GM13976 (cell line): ENCODE measurements at regions not wholly inside any gene's neighbourhood (a gene's known extent, or its start where the extent isn't known, plus 50 kb on each side); places are given as distances from the start of the nearest gene placed in this dataset.

Source experiments
- DNase-seq: peaks from one replicate; pipeline ENCODE4 v3.0.0; 2012; ENCODE audit warnings: low spot score
- in situ Hi-C: fragments of 300-500 bp; cut with MboI; formaldehyde crosslinking; loops from one replicate; pipeline ENCODE4 v1.12.0; 2022; ENCODE audit warnings: low sequenced_read_pairs, mixed read lengths, inconsistent platforms; ENCODE audit not compliant: unreplicated experiment
- TF ChIP-seq, protein P1 (sequence below): IDR thresholded peaks from 2 replicates; pipeline ENCODE4 v1.5.1; 2012; ENCODE audit warnings: borderline replicate concordance, mild to moderate bottlenecking; ENCODE audit not compliant: insufficient read depth; ENCODE audit errors: extremely low read depth, missing control alignments, control extremely low read depth

DNA sequence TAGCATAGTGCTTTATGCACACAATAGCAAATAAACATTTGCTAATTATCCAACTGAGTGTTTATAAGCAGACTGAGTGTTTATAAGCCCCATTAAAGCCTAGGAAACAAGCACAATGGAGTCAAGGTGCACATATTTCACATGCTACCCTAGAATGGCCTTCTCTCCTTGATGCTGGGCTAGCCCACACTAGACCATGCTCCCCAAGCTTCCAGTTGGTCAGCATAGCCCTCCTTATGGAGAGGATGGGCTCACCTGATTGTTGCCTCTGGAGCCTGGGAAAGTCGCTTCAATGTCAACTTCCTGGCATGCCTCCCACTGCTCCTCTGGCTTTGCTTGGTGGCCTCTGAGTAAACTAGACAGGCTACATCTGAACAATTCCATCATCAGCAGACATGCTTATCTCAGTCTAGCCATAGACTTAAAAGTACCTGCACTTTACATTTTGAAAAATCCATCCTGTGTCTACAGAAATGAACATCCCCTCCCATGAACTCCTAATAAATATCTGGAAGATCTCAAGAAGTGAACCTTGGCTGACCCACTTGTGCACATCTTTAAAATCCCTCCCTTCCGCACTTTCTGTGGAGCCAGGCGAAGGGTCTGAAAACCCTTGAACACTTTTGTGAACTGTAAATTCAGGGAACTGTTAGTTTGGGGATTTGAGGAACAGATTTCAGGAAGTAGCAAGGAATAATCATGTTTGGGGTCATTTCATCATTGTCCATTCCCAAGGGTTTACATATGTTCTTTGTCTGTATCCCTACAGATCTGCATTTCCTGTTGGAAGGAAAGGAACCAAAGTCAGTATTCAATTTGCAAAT, 486.6 kb downstream of the ARHGEF28 start:
- in situ Hi-C loops = no loop called here
- DNase-seq = no peak
- TF ChIP-seq, protein P1, sequence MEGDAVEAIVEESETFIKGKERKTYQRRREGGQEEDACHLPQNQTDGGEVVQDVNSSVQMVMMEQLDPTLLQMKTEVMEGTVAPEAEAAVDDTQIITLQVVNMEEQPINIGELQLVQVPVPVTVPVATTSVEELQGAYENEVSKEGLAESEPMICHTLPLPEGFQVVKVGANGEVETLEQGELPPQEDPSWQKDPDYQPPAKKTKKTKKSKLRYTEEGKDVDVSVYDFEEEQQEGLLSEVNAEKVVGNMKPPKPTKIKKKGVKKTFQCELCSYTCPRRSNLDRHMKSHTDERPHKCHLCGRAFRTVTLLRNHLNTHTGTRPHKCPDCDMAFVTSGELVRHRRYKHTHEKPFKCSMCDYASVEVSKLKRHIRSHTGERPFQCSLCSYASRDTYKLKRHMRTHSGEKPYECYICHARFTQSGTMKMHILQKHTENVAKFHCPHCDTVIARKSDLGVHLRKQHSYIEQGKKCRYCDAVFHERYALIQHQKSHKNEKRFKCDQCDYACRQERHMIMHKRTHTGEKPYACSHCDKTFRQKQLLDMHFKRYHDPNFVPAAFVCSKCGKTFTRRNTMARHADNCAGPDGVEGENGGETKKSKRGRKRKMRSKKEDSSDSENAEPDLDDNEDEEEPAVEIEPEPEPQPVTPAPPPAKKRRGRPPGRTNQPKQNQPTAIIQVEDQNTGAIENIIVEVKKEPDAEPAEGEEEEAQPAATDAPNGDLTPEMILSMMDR = no peak

DNA sequence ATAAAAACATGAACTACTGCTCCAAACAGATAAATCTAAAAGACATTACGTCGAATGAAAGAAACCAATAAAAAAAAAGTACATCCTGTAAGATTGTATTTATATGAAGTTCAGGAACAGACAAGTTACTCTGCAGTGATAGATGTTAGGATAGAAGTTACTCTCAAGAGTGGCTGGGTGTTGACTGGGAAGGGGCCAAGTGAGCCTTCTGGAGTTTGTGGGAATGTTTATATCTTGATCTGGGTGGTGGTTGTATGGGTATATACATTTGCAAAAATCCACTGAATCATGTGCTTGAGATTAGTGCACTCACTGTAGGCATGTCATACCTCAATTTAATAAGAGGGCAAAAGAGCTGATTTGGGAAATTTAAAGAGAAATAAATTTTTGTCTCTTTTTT, 485.8 kb downstream of the ARHGEF28 start:
- in situ Hi-C loops = no loop called here
- TF ChIP-seq, protein P1 = no peak
- DNase-seq = no peak

GRCh38 chr5:74109344-74109743, 483.3 kb downstream of the ARHGEF28 start:
- TF ChIP-seq, protein P1 = no peak
- no peak for DNase-seq
- in situ Hi-C loops = no loop called here

- in situ Hi-C loops = no loop called here
- no peak for DNase-seq
- TF ChIP-seq, protein P1 = no peak
These were observed 481.9 kb downstream of the ARHGEF28 start for GRCh38 chr5:74107899-74108298.

DNA sequence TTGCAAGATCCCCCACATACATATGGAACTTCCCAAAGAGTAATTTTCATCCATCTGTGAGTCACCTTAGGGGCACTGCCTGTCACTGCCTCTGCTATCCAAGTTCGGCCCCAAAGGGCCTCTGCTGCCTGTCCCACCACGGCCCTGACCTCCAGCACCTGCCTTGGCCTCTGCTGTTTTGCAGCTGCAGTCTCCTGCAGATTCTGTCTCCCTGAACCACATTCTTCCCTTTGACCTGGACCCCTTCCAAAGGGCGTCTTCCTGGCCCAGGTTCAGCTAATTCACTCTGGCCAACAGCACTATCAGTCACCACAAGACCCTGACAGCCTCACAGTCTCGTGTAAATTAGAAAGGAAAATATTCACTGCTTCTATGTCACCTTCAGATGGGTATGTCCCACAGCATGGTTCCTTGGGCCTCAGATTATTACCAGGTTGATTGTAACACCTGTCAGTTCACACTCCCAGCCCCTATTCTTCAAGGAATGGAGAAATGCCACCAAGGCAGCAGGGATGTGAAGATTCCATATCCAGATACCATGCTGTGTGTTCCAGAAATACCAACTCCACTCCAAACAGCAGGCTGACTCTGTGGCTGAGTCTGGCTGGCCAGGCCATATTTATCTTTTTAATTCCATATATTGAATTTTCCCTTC, 479.3 kb downstream of the ARHGEF28 start:
- TF ChIP-seq, protein P1 = no peak
- in situ Hi-C loops = no loop called here
- DNase-seq = no peak

- DNase-seq = no peak
- TF ChIP-seq, protein P1 = no peak
- in situ Hi-C loops = no loop called here
These were observed 477.4 kb downstream of the ARHGEF28 start for GRCh38 chr5:74103131-74104023.
